CD14-positive monocyte (primary cell): ENCODE measurements at regions not wholly inside any gene's neighbourhood (a gene's known extent, or its start where the extent isn't known, plus 50 kb on each side); places are given as distances from the start of the nearest gene placed in this dataset.
A peak's percentile ranks its signal among the peaks of the same experiment; 100 is the strongest.

ENCODE experiments used
- DNase-seq, 3 donors: peaks; one replicate each; pipeline ENCODE4 v3.0.0-alpha.2; 2011 to 2022
- H2AFZ ChIP-seq: 2 replicates; pipeline ENCODE4 v1.6.0; 2012; ENCODE audit warnings: mild to moderate bottlenecking, low read depth, low read length, inconsistent platforms; ENCODE audit not compliant: insufficient read depth, poor library complexity, severe bottlenecking
- H3K27ac ChIP-seq, 2 donors: 1 replicate in 1 of 2; 2 replicates in 1 of 2; pipeline ENCODE4 v1.5.1; 2012 to 2013; ENCODE audit warnings: low read length in 2 of 2, control low read depth in 1 of 2, inconsistent platforms in 1 of 2, low read depth in 1 of 2, mild to moderate bottlenecking in 1 of 2
- H3K27me3 ChIP-seq, 2 donors: one replicate each; pipeline versions ENCODE4 v1.6.0 to v1.6.1; 2011 to 2013; ENCODE audit warnings: low read length in 2 of 2; ENCODE audit not compliant: control insufficient read depth in 2 of 2, insufficient read depth in 2 of 2
- H3K36me3 ChIP-seq, 2 donors: replicated peaks in 1 of 2; 1 replicate in 1 of 2; 2 replicates in 1 of 2; pipeline versions ENCODE4 v1.5.1 to v1.6.1; 2012 to 2013; ENCODE audit warnings: low read length in 2 of 2, control low read depth in 1 of 2, inconsistent platforms in 1 of 2, mild to moderate bottlenecking in 1 of 2; ENCODE audit not compliant: insufficient read depth in 2 of 2, control insufficient read depth in 1 of 2
- H3K4me1 ChIP-seq, 2 donors: 1 replicate in 1 of 2; 2 replicates in 1 of 2; pipeline versions ENCODE4 v1.5.1 to v1.6.1; 2012 to 2013; ENCODE audit warnings: low read length in 2 of 2, control low read depth in 1 of 2, inconsistent platforms in 1 of 2, mild to moderate bottlenecking in 1 of 2, moderate library complexity in 1 of 2; ENCODE audit not compliant: insufficient read depth in 2 of 2, control insufficient read depth in 1 of 2
- H3K4me2 ChIP-seq: replicated peaks from 2 replicates; pipeline ENCODE3; 2012; ENCODE audit warnings: low read length, moderate library complexity, mild to moderate bottlenecking; ENCODE audit not compliant: poor library complexity, severe bottlenecking; ENCODE audit errors: extremely low read depth
- H3K4me3 ChIP-seq, 3 experiments: fragments of 200-600 bp in 1 of 3; sonication (generic) in 1 of 3; replicated peaks in 1 of 3; 1 replicate in 2 of 3; 2 replicates in 1 of 3; pipeline ENCODE4 v1.5.1; 2011 to 2013; ENCODE audit warnings: low read length in 3 of 3, mild to moderate bottlenecking in 3 of 3, control low read depth in 2 of 3, low read depth in 2 of 3, inconsistent platforms in 1 of 3, moderate library complexity in 1 of 3
- H3K79me2 ChIP-seq: 2 replicates; pipeline ENCODE4 v1.6.0; 2012; ENCODE audit warnings: mild to moderate bottlenecking, control low read depth, inconsistent platforms, low read length, moderate library complexity; ENCODE audit not compliant: insufficient read depth
- H3K9ac ChIP-seq: 2 replicates; pipeline ENCODE4 v1.6.0; 2017; ENCODE audit warnings: low read length, mild to moderate bottlenecking; ENCODE audit not compliant: insufficient read depth, poor library complexity, severe bottlenecking
- H3K9me3 ChIP-seq, 2 donors: replicated peaks in 1 of 2; 1 replicate in 1 of 2; 2 replicates in 1 of 2; pipeline versions ENCODE4 v1.5.1 to v1.6.1; 2012 to 2013; ENCODE audit warnings: low read length in 2 of 2, control low read depth in 1 of 2; ENCODE audit not compliant: control insufficient read depth in 1 of 2, insufficient read depth in 1 of 2
- H4K20me1 ChIP-seq: 2 replicates; pipeline ENCODE4 v1.6.0; 2012; ENCODE audit warnings: mild to moderate bottlenecking, low read length, control low read depth, moderate library complexity; ENCODE audit not compliant: insufficient read depth
- H3K27ac Mint-ChIP-seq, 7 donors: one replicate each; pipeline ENCODE4 v1.8.0; 2020; ENCODE audit warnings: mild to moderate bottlenecking in 7 of 7, mixed read lengths in 7 of 7, moderate library complexity in 6 of 7, inconsistent platforms in 2 of 7
- H3K27me3 Mint-ChIP-seq, 3 donors: one replicate each; pipeline ENCODE4 v1.8.0; 2021 to 2022; ENCODE audit warnings: low read depth in 3 of 3, mild to moderate bottlenecking in 3 of 3, mixed read lengths in 3 of 3, moderate library complexity in 3 of 3, inconsistent platforms in 1 of 3
- H3K36me3 Mint-ChIP-seq, 2 donors: one replicate each; pipeline ENCODE4 v1.8.0; 2020; ENCODE audit warnings: mixed read lengths in 2 of 2, inconsistent platforms in 1 of 2, mild to moderate bottlenecking in 1 of 2
- H3K4me1 Mint-ChIP-seq: one replicate; pipeline ENCODE4 v1.8.0; 2020; ENCODE audit warnings: mild to moderate bottlenecking, mixed read lengths
- H3K4me3 Mint-ChIP-seq, 2 donors: one replicate each; pipeline ENCODE4 v1.8.0; 2020; ENCODE audit warnings: mild to moderate bottlenecking in 2 of 2, mixed read lengths in 2 of 2, moderate library complexity in 1 of 2
- H3K9me3 Mint-ChIP-seq, 7 donors: one replicate each; pipeline ENCODE4 v1.8.0; 2020 to 2022; ENCODE audit warnings: mixed read lengths in 7 of 7, mild to moderate bottlenecking in 6 of 7, moderate library complexity in 6 of 7, inconsistent platforms in 2 of 7
- WGBS: methylation state at CpG from one replicate; pipeline ENCODE4 v1.1.5; 2013; ENCODE audit warnings: missing lambda C conversion rate; ENCODE audit not compliant: insufficient coverage; 5-methylcytosine and 5-hydroxymethylcytosine counted together
- intact Hi-C, 2 donors: fragments of 100-400 bp; cut with micrococcal nuclease; formaldehyde crosslinking; loops; one replicate each; pipeline versions ENCODE4 v1.15.0 to v1.15.1; 2023
- TF ChIP-seq, protein P1 (sequence below): fragments of 200-600 bp; IDR thresholded peaks from one replicate; pipeline ENCODE4 v1.8.0; 2022; ENCODE audit warnings: antibody characterized with exemption, mild to moderate bottlenecking

DNA sequence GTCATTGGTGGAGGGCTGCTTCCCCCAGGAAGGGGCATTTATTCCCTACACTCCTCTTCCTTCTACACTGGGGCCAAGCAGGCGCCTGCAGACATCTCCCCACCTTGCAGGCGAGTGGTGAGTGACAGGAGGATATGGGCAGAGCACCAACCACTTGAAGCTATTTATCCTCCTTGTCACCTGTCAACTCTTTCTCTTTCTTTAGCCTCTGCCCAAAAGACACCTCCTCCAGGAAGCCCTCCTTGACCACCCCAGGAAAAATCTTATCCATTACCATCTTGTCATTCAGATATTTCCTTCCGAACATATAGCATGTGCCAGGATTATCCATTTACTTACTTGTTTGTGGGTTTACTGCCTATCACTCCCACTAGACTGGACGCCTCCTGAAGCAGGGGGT lies 362.4 kb downstream of the MN1 start:
- Histone ChIP-seq H3K9me3 (no peaks in the 10 kb centered on the region), H2AFZ (no peak overlapping the region), H3K27me3 (no peaks in the 10 kb centered on the region), H3K9ac (no peak overlapping the region), H3K27ac (no peak overlapping the region), H3K79me2 (no peaks in the 10 kb centered on the region), H3K36me3 (no peaks in the 10 kb centered on the region), H3K4me1 (peaks cover 0 to 6% of the 10 kb centered on the region in 2 donors), H3K4me2 (no peak overlapping the region), H3K4me3 (no peak overlapping the region), H4K20me1 (no peaks in the 10 kb centered on the region)
- no peaks in the 10 kb centered on the region for H3K9me3 Mint-ChIP-seq
- TF ChIP-seq, protein P1, sequence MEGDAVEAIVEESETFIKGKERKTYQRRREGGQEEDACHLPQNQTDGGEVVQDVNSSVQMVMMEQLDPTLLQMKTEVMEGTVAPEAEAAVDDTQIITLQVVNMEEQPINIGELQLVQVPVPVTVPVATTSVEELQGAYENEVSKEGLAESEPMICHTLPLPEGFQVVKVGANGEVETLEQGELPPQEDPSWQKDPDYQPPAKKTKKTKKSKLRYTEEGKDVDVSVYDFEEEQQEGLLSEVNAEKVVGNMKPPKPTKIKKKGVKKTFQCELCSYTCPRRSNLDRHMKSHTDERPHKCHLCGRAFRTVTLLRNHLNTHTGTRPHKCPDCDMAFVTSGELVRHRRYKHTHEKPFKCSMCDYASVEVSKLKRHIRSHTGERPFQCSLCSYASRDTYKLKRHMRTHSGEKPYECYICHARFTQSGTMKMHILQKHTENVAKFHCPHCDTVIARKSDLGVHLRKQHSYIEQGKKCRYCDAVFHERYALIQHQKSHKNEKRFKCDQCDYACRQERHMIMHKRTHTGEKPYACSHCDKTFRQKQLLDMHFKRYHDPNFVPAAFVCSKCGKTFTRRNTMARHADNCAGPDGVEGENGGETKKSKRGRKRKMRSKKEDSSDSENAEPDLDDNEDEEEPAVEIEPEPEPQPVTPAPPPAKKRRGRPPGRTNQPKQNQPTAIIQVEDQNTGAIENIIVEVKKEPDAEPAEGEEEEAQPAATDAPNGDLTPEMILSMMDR: no peak
- no peaks in the 10 kb centered on the region for H3K36me3 Mint-ChIP-seq
- no CpG with 5 or more reads among the region's 4 CpGs for WGBS
- DNase-seq: no peak
- peaks cover 3 to 18% (median 9%) of the 10 kb centered on the region in 3 donors for H3K27me3 Mint-ChIP-seq
- intact Hi-C loops: no loop called here
- no peak overlapping the region for H3K27ac Mint-ChIP-seq
- H3K4me1 Mint-ChIP-seq: peaks cover 10% of the 10 kb centered on the region
- H3K4me3 Mint-ChIP-seq: peak overlapping the region in 1 of 2 donors; percentile 66

DNA sequence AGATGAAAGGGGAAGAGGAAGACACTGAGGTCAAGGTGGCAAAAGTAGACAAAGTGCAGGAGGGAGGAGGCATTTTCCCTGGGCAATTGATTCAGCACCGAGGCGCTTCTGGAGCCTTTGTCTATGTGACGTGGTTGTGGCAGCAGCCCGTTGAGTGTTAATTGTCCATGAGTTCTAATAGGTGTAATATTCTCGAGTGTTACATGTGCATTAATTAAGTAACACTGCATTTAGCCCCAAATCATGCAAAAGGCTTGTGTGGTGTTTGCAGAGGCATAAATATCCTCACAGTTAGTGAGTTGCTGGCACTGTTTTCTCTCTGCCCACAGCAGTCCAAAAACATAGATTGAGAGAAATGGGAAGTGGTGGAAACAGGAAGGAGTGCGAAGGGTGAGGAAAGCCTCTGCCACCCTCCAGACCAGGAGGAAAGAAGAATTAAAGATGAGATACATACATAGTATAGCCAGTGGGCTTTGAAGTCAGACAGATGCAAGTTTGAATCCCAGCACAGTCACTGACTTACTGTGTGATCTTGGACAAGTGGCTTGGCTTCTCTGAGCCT lies 361.2 kb downstream of the MN1 start:
- Mint-ChIP-seq H3K36me3 (no peaks in the 10 kb centered on the region), H3K4me3 (peak overlapping the region in 1 of 2 donors; percentile 19), H3K27ac (no peak overlapping the region), H3K4me1 (peaks cover 10% of the 10 kb centered on the region), H3K9me3 (no peaks in the 10 kb centered on the region), H3K27me3 (peaks cover 3 to 18% (median 9%) of the 10 kb centered on the region in 3 donors)
- DNase-seq: peak in 1 of 3 donors; percentile 2
- Histone ChIP-seq H3K4me1 (peaks cover 0 to 6% of the 10 kb centered on the region in 2 donors), H3K27ac (no peak overlapping the region), H3K27me3 (no peaks in the 10 kb centered on the region), H2AFZ (peak overlapping the region; percentile 8), H3K4me2 (peak overlapping the region; percentile 14), H3K9ac (no peak overlapping the region), H3K9me3 (no peaks in the 10 kb centered on the region), H3K36me3 (no peaks in the 10 kb centered on the region), H3K4me3 (no peak overlapping the region), H4K20me1 (no peaks in the 10 kb centered on the region), H3K79me2 (no peaks in the 10 kb centered on the region)
- intact Hi-C loops: no loop called here
- WGBS: 6% methylated on average over 4 of the region's 6 CpGs
- TF ChIP-seq, protein P1: no peak
